Prostate gland (tissue), 2 donors: ENCODE measurements at regions not wholly inside any gene's neighbourhood (a gene's known extent, or its start where the extent isn't known, plus 50 kb on each side); places are given as distances from the start of the nearest gene placed in this dataset.

ENCODE experiments used
- POLR2A ChIP-seq: fragments of 450-650 bp; IDR thresholded peaks from one replicate; pipeline ENCODE4 v1.6.1; 2016; ENCODE audit warnings: antibody characterized with exemption, mild to moderate bottlenecking
- POLR2AphosphoS5 ChIP-seq: sonication (generic); formaldehyde crosslinking; IDR thresholded peaks from one replicate; pipeline ENCODE4 v1.6.1; 2017; ENCODE audit warnings: antibody characterized with exemption
- TF ChIP-seq, protein P1 (sequence below), 4 experiments: fragments of 200-600 bp in 2 of 4; fragments of 450-650 bp in 2 of 4; sonication (generic) in 2 of 4; IDR thresholded peaks; 1 replicate in 3 of 4; 2 replicates in 1 of 4; pipeline ENCODE4 v1.5.1; 2016 to 2019; ENCODE audit warnings: antibody characterized with exemption in 4 of 4, mild to moderate bottlenecking in 2 of 4, moderate library complexity in 2 of 4

DNA sequence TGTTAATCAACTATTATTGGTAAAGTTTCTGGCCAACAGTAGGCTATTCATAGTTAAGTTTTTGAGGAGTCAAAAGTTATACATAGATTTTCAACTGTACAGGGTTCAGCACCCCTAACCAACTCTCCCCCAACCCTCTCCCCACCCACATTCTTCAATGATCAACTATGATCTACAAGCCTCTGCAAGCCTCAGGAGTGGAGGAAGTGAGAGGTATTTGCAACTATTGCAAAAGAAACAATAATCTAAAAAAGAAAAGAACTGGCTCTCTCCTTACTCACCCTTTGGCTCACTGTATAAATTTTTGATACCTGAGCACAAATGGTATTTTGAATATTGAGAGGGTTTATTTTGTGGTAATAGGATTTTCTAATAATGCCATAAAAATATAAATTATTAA lies 179.8 kb downstream of the IPMK start:
- TF ChIP-seq, protein P1, sequence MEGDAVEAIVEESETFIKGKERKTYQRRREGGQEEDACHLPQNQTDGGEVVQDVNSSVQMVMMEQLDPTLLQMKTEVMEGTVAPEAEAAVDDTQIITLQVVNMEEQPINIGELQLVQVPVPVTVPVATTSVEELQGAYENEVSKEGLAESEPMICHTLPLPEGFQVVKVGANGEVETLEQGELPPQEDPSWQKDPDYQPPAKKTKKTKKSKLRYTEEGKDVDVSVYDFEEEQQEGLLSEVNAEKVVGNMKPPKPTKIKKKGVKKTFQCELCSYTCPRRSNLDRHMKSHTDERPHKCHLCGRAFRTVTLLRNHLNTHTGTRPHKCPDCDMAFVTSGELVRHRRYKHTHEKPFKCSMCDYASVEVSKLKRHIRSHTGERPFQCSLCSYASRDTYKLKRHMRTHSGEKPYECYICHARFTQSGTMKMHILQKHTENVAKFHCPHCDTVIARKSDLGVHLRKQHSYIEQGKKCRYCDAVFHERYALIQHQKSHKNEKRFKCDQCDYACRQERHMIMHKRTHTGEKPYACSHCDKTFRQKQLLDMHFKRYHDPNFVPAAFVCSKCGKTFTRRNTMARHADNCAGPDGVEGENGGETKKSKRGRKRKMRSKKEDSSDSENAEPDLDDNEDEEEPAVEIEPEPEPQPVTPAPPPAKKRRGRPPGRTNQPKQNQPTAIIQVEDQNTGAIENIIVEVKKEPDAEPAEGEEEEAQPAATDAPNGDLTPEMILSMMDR (IDR thresholded peaks at IDR 0.05): no peak
- TF ChIP-seq POLR2AphosphoS5 (no peak), POLR2A (no peak)
